ENCODE measurements at regions not wholly inside any gene's neighbourhood (a gene's known extent, or its start where the extent isn't known, plus 50 kb on each side); places are given as distances from the start of the nearest gene placed in this dataset.

DNA sequence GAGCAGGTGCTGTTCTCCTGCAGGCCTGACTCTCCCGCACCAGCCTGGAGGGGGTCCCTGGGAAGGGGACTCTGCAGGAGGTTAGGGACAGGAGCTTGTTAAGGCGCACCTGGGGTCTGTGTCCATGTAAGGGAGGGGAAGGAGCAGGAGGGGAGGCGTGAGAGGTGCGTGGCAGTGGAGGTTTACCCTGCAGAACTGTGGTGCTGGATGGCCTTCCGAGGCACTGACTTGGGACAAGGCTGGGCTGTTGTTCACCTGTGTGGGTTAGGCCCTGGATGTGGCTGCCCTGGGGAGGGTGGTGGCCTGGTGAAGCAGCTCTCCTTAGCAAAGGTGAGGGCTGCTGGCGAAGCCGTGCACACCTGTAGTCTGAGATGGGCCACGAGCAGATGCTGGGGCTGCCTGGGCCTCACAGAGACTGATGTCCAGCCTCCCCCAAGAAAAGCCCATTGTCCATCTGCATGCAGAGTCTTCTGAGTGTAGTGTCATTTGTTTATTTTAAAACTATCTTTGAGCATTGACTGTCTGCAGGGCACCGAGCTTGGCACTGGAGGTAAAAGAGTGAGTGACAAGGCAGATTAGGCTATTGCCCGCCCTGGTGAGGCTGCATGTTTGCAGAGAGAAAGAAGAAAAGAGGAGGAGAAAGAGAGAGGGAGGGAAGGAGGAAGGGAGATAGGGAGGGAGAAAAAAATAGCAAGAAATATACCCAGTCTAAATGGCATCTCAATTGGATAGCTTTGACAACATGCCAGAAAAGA is 225.3 kb downstream of the GLRX3 start (continued):
- TF ChIP-seq ZNF331 (CRISPR knock-in tag; IDR thresholded peaks at IDR 0.05; ENCODE audit: low read depth) (no peak), POLR2AphosphoS5 (IDR thresholded peaks at IDR 0.05; ENCODE audit: low read depth) (no peak), STAT1 (IDR thresholded peaks at IDR 0.05; ENCODE audit: unreplicated experiment) (no peak)

GRCh38 chr10:130362308-130362761 is 226.1 kb downstream of the GLRX3 start:
- H3K4me3 Mint-ChIP-seq = no peak overlapping the region
- no peak overlapping the region for H3K27ac ChIP-seq (ENCODE audit: low read depth)
- no peaks in the 10 kb centered on the region for H3K79me2 ChIP-seq (replicated peaks; ENCODE audit: insufficient read depth)
- no peaks in the 10 kb centered on the region for H3K4me1 ChIP-seq (ENCODE audit: insufficient read depth)
- DNase-seq (ENCODE audit: low spot score) = no peak
- no peaks in the 10 kb centered on the region for H3F3A ChIP-seq (replicated peaks; ENCODE audit: low read depth)
- no peaks in the 10 kb centered on the region for H3K9me2 ChIP-seq (ENCODE audit: insufficient read depth)
- no peak for ATAC-seq
- H3K4me1 Mint-ChIP-seq = no peaks in the 10 kb centered on the region
- no peak overlapping the region for H3K4me3 ChIP-seq
- H3K36me3 Mint-ChIP-seq (ENCODE audit: low read depth) = peaks cover 55% of the 10 kb centered on the region
- H2AFZ ChIP-seq = no peak overlapping the region
- H3K4me2 ChIP-seq = no peak overlapping the region
- H3K9me3 Mint-ChIP-seq = peaks cover 98% of the 10 kb centered on the region
- no peaks in the 10 kb centered on the region for H3K36me3 ChIP-seq (ENCODE audit: insufficient read depth)
- no peak overlapping the region for H3K27ac Mint-ChIP-seq
- H3K27me3 Mint-ChIP-seq (ENCODE audit: insufficient read depth, low read depth, poor library complexity) = peaks cover 8% of the 10 kb centered on the region
- H4K20me1 ChIP-seq (replicated peaks; ENCODE audit: insufficient read depth) = no peaks in the 10 kb centered on the region
- no peaks in the 10 kb centered on the region for H3K27me3 ChIP-seq (ENCODE audit: insufficient read depth)
- TF ChIP-seq ETS1 (IDR thresholded peaks at IDR 0.05) = no peak
- TF ChIP-seq ZNF114 (CRISPR knock-in tag; IDR thresholded peaks at IDR 0.05) = no peak
- no peak for TF ChIP-seq CREB1 (CRISPR knock-in tag; IDR thresholded peaks at IDR 0.05; ENCODE audit: low read depth)
- TF ChIP-seq REST (IDR thresholded peaks at IDR 0.05; ENCODE audit: unreplicated experiment) = no peak
- TF ChIP-seq, protein P1, sequence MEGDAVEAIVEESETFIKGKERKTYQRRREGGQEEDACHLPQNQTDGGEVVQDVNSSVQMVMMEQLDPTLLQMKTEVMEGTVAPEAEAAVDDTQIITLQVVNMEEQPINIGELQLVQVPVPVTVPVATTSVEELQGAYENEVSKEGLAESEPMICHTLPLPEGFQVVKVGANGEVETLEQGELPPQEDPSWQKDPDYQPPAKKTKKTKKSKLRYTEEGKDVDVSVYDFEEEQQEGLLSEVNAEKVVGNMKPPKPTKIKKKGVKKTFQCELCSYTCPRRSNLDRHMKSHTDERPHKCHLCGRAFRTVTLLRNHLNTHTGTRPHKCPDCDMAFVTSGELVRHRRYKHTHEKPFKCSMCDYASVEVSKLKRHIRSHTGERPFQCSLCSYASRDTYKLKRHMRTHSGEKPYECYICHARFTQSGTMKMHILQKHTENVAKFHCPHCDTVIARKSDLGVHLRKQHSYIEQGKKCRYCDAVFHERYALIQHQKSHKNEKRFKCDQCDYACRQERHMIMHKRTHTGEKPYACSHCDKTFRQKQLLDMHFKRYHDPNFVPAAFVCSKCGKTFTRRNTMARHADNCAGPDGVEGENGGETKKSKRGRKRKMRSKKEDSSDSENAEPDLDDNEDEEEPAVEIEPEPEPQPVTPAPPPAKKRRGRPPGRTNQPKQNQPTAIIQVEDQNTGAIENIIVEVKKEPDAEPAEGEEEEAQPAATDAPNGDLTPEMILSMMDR (conservative IDR thresholded peaks at IDR 0.05; ENCODE audit: low read depth in 2 of 2) = no peak
- no peak for TF ChIP-seq EZH2phosphoT487 (IDR thresholded peaks at IDR 0.05; ENCODE audit: unreplicated experiment)
- no peak for TF ChIP-seq ZNF331 (CRISPR knock-in tag; IDR thresholded peaks at IDR 0.05; ENCODE audit: low read depth)
- TF ChIP-seq JUNB (IDR thresholded peaks at IDR 0.05; ENCODE audit: unreplicated experiment) = no peak
- TF ChIP-seq POLR2AphosphoS5 (IDR thresholded peaks at IDR 0.05; ENCODE audit: low read depth) = no peak
- TF ChIP-seq, protein P2, sequence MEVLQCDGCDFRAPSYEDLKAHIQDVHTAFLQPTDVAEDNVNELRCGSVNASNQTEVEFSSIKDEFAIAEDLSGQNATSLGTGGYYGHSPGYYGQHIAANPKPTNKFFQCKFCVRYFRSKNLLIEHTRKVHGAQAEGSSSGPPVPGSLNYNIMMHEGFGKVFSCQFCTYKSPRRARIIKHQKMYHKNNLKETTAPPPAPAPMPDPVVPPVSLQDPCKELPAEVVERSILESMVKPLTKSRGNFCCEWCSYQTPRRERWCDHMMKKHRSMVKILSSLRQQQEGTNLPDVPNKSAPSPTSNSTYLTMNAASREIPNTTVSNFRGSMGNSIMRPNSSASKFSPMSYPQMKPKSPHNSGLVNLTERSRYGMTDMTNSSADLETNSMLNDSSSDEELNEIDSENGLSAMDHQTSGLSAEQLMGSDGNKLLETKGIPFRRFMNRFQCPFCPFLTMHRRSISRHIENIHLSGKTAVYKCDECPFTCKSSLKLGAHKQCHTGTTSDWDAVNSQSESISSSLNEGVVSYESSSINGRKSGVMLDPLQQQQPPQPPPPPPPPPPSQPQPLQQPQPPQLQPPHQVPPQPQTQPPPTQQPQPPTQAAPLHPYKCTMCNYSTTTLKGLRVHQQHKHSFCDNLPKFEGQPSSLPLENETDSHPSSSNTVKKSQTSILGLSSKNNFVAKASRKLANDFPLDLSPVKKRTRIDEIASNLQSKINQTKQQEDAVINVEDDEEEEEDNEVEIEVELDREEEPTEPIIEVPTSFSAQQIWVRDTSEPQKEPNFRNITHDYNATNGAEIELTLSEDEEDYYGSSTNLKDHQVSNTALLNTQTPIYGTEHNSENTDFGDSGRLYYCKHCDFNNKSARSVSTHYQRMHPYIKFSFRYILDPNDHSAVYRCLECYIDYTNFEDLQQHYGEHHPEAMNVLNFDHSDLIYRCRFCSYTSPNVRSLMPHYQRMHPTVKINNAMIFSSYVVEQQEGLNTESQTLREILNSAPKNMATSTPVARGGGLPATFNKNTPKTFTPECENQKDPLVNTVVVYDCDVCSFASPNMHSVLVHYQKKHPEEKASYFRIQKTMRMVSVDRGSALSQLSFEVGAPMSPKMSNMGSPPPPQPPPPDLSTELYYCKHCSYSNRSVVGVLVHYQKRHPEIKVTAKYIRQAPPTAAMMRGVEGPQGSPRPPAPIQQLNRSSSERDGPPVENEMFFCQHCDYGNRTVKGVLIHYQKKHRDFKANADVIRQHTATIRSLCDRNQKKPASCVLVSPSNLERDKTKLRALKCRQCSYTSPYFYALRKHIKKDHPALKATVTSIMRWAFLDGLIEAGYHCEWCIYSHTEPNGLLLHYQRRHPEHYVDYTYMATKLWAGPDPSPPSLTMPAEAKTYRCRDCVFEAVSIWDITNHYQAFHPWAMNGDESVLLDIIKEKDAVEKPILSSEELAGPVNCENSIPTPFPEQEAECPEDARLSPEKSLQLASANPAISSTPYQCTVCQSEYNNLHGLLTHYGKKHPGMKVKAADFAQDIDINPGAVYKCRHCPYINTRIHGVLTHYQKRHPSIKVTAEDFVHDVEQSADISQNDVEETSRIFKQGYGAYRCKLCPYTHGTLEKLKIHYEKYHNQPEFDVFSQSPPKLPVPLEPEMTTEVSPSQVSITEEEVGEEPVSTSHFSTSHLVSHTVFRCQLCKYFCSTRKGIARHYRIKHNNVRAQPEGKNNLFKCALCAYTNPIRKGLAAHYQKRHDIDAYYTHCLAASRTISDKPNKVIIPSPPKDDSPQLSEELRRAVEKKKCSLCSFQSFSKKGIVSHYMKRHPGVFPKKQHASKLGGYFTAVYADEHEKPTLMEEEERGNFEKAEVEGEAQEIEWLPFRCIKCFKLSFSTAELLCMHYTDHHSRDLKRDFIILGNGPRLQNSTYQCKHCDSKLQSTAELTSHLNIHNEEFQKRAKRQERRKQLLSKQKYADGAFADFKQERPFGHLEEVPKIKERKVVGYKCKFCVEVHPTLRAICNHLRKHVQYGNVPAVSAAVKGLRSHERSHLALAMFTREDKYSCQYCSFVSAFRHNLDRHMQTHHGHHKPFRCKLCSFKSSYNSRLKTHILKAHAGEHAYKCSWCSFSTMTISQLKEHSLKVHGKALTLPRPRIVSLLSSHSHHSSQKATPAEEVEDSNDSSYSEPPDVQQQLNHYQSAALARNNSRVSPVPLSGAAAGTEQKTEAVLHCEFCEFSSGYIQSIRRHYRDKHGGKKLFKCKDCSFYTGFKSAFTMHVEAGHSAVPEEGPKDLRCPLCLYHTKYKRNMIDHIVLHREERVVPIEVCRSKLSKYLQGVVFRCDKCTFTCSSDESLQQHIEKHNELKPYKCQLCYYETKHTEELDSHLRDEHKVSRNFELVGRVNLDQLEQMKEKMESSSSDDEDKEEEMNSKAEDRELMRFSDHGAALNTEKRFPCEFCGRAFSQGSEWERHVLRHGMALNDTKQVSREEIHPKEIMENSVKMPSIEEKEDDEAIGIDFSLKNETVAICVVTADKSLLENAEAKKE (CRISPR knock-in tag; IDR thresholded peaks at IDR 0.05) = no peak
- TF ChIP-seq EZH2 (IDR thresholded peaks at IDR 0.05; ENCODE audit: low read depth, unreplicated experiment) = no peak
- TF ChIP-seq STAT1 (IDR thresholded peaks at IDR 0.05; ENCODE audit: unreplicated experiment) = no peak

All from GM23338 (cell line).